WTC11 (cell line): ENCODE measurements at regions not wholly inside any gene's neighbourhood (a gene's known extent, or its start where the extent isn't known, plus 50 kb on each side); places are given as distances from the start of the nearest gene placed in this dataset.

Experiments
- ATAC-seq: fragments of 200-7000 bp; cut with Tn5 transposase; 2 replicates; pipeline ENCODE4 v1.10.0; 2021; ENCODE audit warnings: mild to moderate bottlenecking, moderate library complexity
- CTCF ChIA-PET: fragments of 300-600 bp; sonication (Branson Sonifier 250); formaldehyde crosslinking; loops from one replicate; lab custom pipeline; 2021; ENCODE audit warnings: antibody characterized with exemption; lab: Charles Lee
- POLR2A ChIA-PET: fragments of 350-600 bp; sonication (Branson Sonifier 250); formaldehyde crosslinking; loops from one replicate; lab custom pipeline; 2021; ENCODE audit warnings: antibody characterized with exemption; lab: Charles Lee
- DNase-seq: peaks from one replicate; pipeline ENCODE4 v3.0.0; 2021; ENCODE audit warnings: low spot score
- H3K27ac Mint-ChIP-seq: 2 replicates; pipeline ENCODE4 v1.8.0; 2021; ENCODE audit warnings: mixed read lengths
- H3K27me3 Mint-ChIP-seq: 2 replicates; pipeline ENCODE4 v1.8.0; 2021; ENCODE audit warnings: low read depth, mild to moderate bottlenecking, moderate library complexity, mixed read lengths
- H3K36me3 Mint-ChIP-seq: 2 replicates; pipeline ENCODE4 v1.8.0; 2021; ENCODE audit warnings: mixed read lengths
- H3K4me1 Mint-ChIP-seq: 2 replicates; pipeline ENCODE4 v1.8.0; 2022; ENCODE audit warnings: mixed read lengths
- H3K4me3 Mint-ChIP-seq: 2 replicates; pipeline ENCODE4 v1.8.0; 2021; ENCODE audit warnings: mild to moderate bottlenecking, moderate library complexity, mixed read lengths
- H3K9me3 Mint-ChIP-seq: 2 replicates; pipeline ENCODE4 v1.8.0; 2021; ENCODE audit warnings: mixed read lengths
- AFF4 ChIP-seq: sonication (generic); formaldehyde crosslinking; IDR thresholded peaks from 2 replicates; pipeline ENCODE4 v1.8.1; 2023; ENCODE audit warnings: mild to moderate bottlenecking, missing genetic modification reagents, borderline replicate concordance
- ARID4B ChIP-seq: sonication (generic); formaldehyde crosslinking; IDR thresholded peaks from 2 replicates; pipeline ENCODE4 v1.8.0; 2023; ENCODE audit warnings: missing genetic modification reagents, mild to moderate bottlenecking, borderline replicate concordance
- CREM ChIP-seq: sonication (generic); formaldehyde crosslinking; IDR thresholded peaks from 2 replicates; pipeline ENCODE4 v1.8.1; 2022; ENCODE audit warnings: mild to moderate bottlenecking, missing genetic modification reagents, moderate library complexity
- FOXJ3 ChIP-seq: sonication (generic); formaldehyde crosslinking; IDR thresholded peaks from 2 replicates; pipeline ENCODE4 v1.9.0; 2021; ENCODE audit warnings: missing genetic modification reagents, mild to moderate bottlenecking, borderline replicate concordance
- FOXP1 ChIP-seq: sonication (generic); formaldehyde crosslinking; IDR thresholded peaks from 2 replicates; pipeline ENCODE4 v1.8.0; 2022; ENCODE audit warnings: missing genetic modification reagents, mild to moderate bottlenecking, moderate library complexity, borderline replicate concordance
- HMGA2 ChIP-seq: fragments of 250-450 bp; sonication (Bioruptor Pico); IDR thresholded peaks from 2 replicates; pipeline ENCODE4 v1.4.0; 2021; ENCODE audit warnings: mild to moderate bottlenecking, moderate library complexity
- MAX ChIP-seq: sonication (generic); formaldehyde crosslinking; IDR thresholded peaks from 2 replicates; pipeline ENCODE4 v1.8.0; 2022; ENCODE audit warnings: mild to moderate bottlenecking, missing genetic modification reagents
- TP53 ChIP-seq: sonication (generic); formaldehyde crosslinking; IDR thresholded peaks from 2 replicates; pipeline ENCODE4 v1.8.1; 2023; ENCODE audit warnings: mild to moderate bottlenecking, missing genetic modification reagents
- ZNF219 ChIP-seq: sonication (generic); formaldehyde crosslinking; IDR thresholded peaks from 2 replicates; pipeline ENCODE4 v1.8.0; 2023; ENCODE audit warnings: missing genetic modification reagents, mild to moderate bottlenecking, borderline replicate concordance
- ZNF232 ChIP-seq: sonication (generic); formaldehyde crosslinking; IDR thresholded peaks from 2 replicates; pipeline ENCODE4 v1.8.0; 2022; ENCODE audit warnings: mild to moderate bottlenecking, missing genetic modification reagents
- ZNF425 ChIP-seq: fragments of 250-450 bp; sonication (Bioruptor Pico); conservative IDR thresholded peaks from 2 replicates; pipeline ENCODE4 v1.9.0; 2021; ENCODE audit warnings: mild to moderate bottlenecking
- ZNF532 ChIP-seq: fragments of 250-450 bp; sonication (Bioruptor Pico); IDR thresholded peaks from 2 replicates; pipeline ENCODE4 v1.9.0; 2021; ENCODE audit warnings: mild to moderate bottlenecking, borderline replicate concordance

GRCh38 chr3:147651107-147651778 is 242.1 kb downstream of the ZIC1 start:
- ATAC-seq, result no peak

More at GRCh38 chr3:147651107-147651778, 242.1 kb downstream of the ZIC1 start:
- POLR2A ChIA-PET, result no interaction called here
- Mint-ChIP-seq H3K4me3 (no peak overlapping the region), H3K27ac (no peak overlapping the region), H3K4me1 (peaks cover 2% of the 10 kb centered on the region), H3K36me3 (no peaks in the 10 kb centered on the region), H3K27me3 (no peaks in the 10 kb centered on the region), H3K9me3 (no peaks in the 10 kb centered on the region)
- no peak for TF ChIP-seq FOXJ3 (CRISPR knock-in tag)
- no peak for TF ChIP-seq ARID4B (CRISPR knock-in tag)
- no peak for TF ChIP-seq ZNF425
- no peak for TF ChIP-seq FOXP1 (CRISPR knock-in tag)
- no peak for TF ChIP-seq ZNF532 (CRISPR knock-in tag)
- TF ChIP-seq ZNF232 (CRISPR knock-in tag), result no peak
- TF ChIP-seq HMGA2, result no peak
- TF ChIP-seq AFF4 (CRISPR knock-in tag), result no peak
- no peak for TF ChIP-seq MAX (CRISPR knock-in tag)
- TF ChIP-seq TP53 (CRISPR knock-in tag), result no peak
- TF ChIP-seq CREM (CRISPR knock-in tag), result no peak
- TF ChIP-seq ZNF219 (CRISPR knock-in tag), result no peak
- DNase-seq, result no peak
- CTCF ChIA-PET, result interaction anchor here (1.0 kb wide), 1 partner anchor 34 kb away, joined by 3 read pairs; no protein-coding TSS in a partner anchor
